NK-92 treated with Interleukin-12 subunit alpha and Interleukin-12 subunit beta, amount 100 ng/mL, for 24 hours (cell line): ENCODE measurements at regions not wholly inside any gene's neighbourhood (a gene's known extent, or its start where the extent isn't known, plus 50 kb on each side); places are given as distances from the start of the nearest gene placed in this dataset.

Experiments
- DNase-seq: peaks from one replicate; lab custom pipeline; 2025; lab: John Stamatoyannopoulos, UW

- DNase-seq = no peak
Observed at GRCh38 chr11:69348414-69349235, 54.7 kb downstream of the MYEOV start.

DNA sequence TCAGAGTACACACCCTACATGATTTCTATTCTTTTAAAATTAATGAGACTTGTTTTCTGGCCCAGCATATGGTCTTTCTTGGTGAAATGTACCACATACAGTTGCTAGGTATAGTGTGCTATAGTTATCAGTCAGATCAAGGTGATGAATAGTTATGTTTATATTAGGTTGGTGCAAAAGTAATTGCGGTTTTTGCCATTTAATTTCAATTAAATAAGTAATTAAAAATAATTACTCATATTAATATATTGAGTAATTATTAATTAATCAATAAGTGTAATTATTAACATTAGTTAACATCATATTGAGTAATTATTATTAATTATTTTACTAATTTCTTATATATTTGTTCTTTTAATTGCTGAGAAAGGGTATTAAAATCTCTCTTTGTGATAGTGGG lies 56.1 kb downstream of the MYEOV start:
- DNase-seq = no peak

- no peak for DNase-seq
Observed at GRCh38 chr11:69350596-69350995, 56.6 kb downstream of the MYEOV start.

DNA sequence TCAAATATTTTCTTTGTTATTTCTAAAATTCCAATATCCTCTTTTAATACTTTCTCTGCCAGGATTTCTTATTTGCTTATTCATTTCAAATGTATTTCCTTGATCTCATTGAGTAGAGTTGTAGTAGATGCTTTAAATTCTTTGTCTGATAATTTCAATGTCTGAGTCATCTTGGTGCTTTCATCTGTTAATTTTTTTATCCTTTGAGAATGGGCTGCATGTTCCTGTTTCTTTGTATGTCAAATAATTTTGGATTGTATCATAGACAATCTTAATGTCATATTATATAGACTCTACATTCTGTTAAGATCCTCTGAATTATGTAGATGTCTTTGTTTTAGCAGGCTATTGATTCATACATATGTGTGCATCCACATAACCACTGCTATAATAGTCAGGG lies 57.5 kb downstream of the MYEOV start:
- no peak for DNase-seq

DNA sequence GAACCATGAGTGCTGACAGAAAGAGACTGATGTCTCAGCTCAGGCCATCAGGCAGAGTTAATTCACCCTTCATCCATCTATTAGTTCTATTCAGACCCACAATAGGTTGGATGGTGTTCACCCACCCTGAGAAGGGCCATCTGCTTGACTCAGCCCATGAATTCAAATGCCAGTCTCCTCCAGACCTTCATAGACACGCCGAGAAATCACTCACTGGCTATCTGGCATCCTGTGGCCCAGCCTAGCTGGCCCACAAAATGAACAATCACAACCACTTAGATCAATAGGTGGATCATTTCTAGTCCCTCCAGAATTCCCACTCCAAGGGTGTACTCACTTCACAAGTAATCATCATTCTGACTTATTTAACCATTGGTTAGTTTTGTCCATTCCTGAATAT lies 58.2 kb downstream of the MYEOV start:
- DNase-seq = no peak

GRCh38 chr11:69352715-69353319 lies 58.9 kb downstream of the MYEOV start:
- DNase-seq = peak; percentile 53

DNA sequence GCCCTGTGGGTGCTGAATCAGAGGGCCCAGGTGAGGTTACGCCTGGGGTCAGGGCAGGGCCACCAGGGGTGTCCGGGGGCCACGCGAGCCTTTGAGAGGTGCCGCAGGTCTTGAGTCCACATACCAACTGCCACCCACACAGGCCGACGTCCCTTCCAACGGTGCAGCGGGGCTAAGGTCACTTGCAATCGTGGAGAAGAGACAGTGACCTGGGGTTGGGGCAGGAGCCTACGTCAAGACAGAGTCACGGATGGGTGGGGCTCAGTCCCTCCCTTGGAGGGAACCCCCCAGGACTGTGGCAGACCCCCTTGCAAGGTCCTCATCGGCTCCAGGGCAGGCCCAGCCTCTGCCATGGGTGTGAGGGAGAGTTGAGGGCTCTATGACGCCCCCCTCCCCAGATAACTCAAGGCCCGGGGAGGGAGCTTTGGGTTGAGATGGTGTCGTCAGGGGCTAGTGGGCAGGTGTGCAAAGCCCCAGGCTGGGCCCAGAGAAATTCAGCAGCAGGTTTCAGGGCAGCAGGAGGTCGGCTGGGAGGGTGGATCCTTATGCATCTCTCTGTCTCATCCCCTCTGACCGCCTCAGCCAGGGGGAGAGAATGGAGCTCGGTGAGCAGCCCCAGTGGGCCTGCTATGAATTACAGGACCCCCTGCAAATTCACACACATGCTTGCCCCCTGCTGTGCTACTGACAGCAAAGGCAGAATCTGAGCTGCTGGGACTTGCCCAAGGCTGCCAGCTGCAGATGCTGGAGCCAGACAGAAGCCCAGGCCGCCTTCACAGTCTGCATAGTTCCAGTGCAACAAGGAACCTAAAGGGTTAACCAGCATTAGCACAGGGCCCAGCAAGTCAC lies 60.0 kb downstream of the MYEOV start:
- no peak for DNase-seq

GRCh38 chr11:69354545-69354897 lies 60.6 kb downstream of the MYEOV start:
- DNase-seq = no peak

DNA sequence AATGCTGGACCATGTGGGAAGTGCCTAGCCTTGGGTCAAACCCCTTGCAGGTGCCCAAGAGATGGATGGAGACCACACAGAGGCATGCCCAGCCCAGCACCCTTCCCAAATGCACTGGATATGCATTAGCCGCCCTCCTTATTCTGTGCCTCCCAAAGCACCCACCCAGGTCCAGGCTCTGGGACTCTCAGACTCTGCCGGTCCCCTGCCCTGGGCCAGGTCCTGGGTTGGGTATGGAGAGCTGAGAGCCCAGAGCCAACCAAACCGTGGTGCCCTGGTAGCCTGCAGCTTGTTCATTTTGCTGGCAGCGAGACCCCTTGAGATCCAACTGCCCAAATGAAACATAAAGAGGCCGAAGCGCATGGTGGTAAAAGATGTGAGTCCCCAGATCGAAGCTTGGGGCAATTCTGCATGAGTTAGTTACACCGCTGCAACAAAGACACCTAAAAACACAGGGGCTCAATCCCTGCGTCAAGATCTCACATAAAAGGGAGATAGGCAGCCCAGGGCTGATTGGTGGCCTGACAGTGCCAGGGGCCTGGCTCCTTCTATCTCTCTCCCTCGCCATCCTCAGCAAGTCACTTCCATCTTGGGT lies 61.5 kb downstream of the MYEOV start:
- DNase-seq = no peak

DNA sequence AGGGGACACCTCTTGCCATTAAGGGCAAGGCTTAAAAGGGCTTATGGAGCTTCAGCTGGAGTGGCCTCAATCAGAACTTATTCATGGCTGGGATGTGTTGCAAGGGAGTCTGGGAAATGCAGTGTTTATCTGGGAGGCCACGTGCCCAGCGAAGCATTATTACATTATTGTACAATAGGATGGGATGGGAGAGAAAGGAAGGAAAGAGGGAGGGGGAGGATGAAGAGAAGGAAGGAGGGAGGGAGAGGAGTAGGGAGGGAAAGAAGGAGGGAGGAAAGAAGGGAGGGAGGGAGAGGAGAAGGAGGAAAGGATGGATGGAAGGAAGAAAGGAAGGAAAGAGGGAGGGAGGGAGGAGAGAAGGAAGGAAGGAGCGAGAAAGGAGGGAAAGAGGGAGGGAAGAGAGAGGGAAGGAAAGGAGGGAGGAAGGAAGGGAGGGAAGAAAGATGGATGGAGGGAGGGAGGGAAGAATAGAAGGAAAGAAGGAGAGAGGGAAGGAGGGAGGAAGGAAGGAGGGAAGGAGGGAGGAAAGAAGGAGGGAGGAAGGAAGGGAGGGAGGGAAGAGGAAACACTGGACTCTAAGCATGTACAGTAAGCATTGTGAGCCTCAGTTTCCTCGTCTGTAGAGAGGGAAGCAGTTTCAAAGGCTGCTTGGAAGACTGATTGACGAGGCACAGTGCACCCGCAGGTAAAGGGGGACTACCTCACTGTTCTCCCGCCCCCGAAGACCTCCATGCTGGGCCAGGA lies 62.2 kb downstream of the MYEOV start:
- no peak for DNase-seq

GRCh38 chr11:69356703-69357457 lies 62.9 kb downstream of the MYEOV start:
- DNase-seq = no peak

GRCh38 chr11:69357458-69358397 lies 63.8 kb downstream of the MYEOV start:
- DNase-seq = no peak

DNA sequence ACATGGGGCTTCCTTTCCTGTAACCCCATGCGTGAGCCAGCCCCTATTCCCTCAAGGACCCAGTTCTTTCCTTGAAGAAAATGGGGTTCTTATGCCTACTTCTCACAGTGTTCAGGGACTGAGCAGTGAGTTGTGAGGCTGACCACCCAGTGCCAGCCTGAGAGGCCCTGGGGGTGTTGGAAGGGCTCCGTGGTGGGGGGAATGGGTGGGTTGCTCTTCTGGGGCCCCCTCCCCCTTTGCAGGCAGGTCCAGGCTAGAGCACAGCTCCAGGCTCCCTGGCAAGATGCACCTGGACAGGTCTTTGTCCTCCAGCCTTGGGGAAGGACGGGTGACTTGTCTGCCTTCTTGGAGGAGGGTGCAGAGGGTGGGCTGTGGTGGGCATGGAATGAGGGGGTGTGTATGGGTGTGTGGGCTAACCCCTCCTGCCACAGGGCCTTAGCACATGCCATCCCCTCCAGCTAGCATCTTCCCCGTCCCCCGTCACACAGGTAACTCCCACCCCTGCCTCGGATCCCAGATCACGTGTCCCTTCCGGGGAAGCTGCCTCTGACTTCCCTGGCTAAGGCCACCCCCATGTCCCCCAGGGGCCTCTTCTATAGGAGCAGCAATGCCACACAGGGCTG lies 64.6 kb downstream of the MYEOV start:
- no peak for DNase-seq

GRCh38 chr11:69359735-69360480 lies 66.0 kb downstream of the MYEOV start:
- no peak for DNase-seq

DNA sequence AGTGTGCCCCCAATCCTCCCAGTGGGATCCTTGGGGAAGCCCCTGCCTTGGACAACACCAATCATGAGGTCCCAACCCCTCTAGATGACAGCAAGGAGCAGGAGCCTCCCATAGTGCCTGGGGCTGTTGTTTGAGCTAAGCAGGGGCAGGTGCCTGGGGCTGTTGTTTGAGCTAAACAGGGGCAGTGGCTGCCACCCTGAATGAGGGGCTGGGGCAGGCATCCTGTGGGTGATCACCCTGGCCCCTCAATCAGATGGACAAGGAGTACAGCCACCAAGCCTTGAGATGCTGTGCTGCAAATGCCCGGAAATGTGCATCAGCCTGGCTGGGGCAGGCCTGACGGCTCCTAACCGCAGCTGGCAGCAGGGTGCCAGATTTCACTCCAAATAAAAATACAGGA lies 66.7 kb downstream of the MYEOV start:
- DNase-seq = no peak

DNA sequence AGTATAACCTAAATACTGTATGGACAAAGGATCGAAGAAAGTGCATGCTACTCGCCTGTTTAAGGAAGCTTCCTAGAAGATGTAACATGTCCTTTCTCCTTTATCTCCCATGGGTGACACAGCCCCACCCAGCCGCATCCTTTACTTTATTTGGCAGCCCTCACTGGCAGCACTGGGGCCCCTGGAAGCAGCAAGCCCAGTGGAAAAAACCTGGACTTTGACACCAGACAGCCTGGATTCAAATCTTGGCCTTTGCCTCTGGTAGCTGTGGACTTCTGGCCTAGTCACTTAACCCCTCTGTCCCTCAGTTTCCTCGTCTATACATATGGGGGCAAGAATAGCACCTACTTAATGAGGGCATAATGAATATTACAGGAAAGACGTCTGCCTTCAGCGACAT lies 67.1 kb downstream of the MYEOV start:
- DNase-seq = no peak

- no peak for DNase-seq
Observed at GRCh38 chr11:69361466-69361865, 67.5 kb downstream of the MYEOV start.

DNA sequence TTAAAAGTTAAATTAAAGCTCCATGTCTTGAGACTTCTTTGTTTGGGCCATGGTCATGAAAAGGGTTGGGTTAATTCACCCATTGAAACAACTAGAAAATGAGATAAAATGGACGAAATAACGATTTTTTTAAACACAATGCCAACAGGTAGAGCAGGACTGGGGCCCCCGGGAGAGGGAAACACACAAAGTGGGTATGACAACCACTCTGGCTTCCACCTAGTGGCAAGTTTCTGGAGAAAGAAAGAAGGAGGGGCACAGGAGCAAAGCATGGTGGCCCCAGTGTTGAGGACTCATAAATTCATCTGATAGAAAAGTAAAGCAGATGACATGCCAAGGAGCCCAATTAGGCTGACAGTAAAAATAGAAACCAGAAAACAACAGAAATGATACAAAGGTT lies 68.4 kb downstream of the MYEOV start:
- no peak for DNase-seq

DNA sequence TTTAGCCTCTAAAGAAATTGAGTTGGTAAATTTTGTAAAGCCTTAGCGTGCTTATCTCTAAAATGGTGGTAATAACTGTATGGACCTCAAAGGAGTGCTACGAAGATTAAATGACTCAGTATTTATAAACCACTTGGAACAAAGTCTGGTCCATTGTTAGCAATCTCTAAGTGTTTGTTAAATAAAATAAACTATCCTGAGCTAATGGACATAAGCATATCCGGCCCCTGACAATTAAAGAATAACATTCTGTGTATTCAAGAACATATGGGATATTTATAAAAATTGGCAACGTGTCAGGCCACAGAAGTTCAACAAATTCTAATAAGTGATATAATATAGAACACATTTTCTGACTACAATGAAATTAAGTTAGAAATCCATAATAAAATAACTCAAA lies 71.0 kb downstream of the MYEOV start:
- no peak for DNase-seq
